ENCODE measurements at regions not wholly inside any gene's neighbourhood (a gene's known extent, or its start where the extent isn't known, plus 50 kb on each side); places are given as distances from the start of the nearest gene placed in this dataset.

GRCh38 chr13:40211586-40211968 lies 454.9 kb downstream of the FOXO1 start:
- H3K27me3 ChIP-seq (ENCODE audit: low read length) = no peaks in the 10 kb centered on the region
- TF ChIP-seq CTCF (IDR thresholded peaks at IDR 0.05; ENCODE audit: insufficient read depth, low read length, poor library complexity, severe bottlenecking) = no peak
- no peak for TF ChIP-seq EZH2phosphoT487 (conservative IDR thresholded peaks at IDR 0.05; ENCODE audit: low read length)
- H3K4me2 ChIP-seq (ENCODE audit: low read depth, low read length, poor library complexity, severe bottlenecking) = no peak overlapping the region
- no peaks in the 10 kb centered on the region for H3K79me2 ChIP-seq (ENCODE audit: insufficient read depth, low read length)
- H3K4me3 ChIP-seq (ENCODE audit: insufficient read depth, low read length, poor library complexity, severe bottlenecking) = no peak overlapping the region
- no peaks in the 10 kb centered on the region for H3K9me2 ChIP-seq (replicated peaks; ENCODE audit: insufficient read depth, low read length)
- no peak overlapping the region for H3K9ac ChIP-seq (ENCODE audit: low read length)
- H4K20me1 ChIP-seq (ENCODE audit: low read depth, low read length) = no peaks in the 10 kb centered on the region
- H3K9me3 ChIP-seq (ENCODE audit: insufficient read depth, low read length) = no peaks in the 10 kb centered on the region
- no peak overlapping the region for H2AFZ ChIP-seq (ENCODE audit: low read depth, low read length, severe bottlenecking)
- H3K27ac ChIP-seq (ENCODE audit: low read depth, low read length) = no peak overlapping the region
- no peaks in the 10 kb centered on the region for H3K36me3 ChIP-seq (ENCODE audit: low read length)
- H3F3A ChIP-seq (ENCODE audit: insufficient read depth) = no peaks in the 10 kb centered on the region

GRCh38 chr13:40213779-40214178 lies 452.7 kb downstream of the FOXO1 start:
- H3K36me3 ChIP-seq (ENCODE audit: low read length) = no peaks in the 10 kb centered on the region
- no peak overlapping the region for H3K9ac ChIP-seq (ENCODE audit: low read length)
- no peaks in the 10 kb centered on the region for H3K9me2 ChIP-seq (replicated peaks; ENCODE audit: insufficient read depth, low read length)
- H4K20me1 ChIP-seq (ENCODE audit: low read depth, low read length) = no peaks in the 10 kb centered on the region
- no peaks in the 10 kb centered on the region for H3K9me3 ChIP-seq (ENCODE audit: insufficient read depth, low read length)
- no peak overlapping the region for H3K27ac ChIP-seq (ENCODE audit: low read depth, low read length)
- H3K79me2 ChIP-seq (ENCODE audit: insufficient read depth, low read length) = no peaks in the 10 kb centered on the region
- no peaks in the 10 kb centered on the region for H3K27me3 ChIP-seq (ENCODE audit: low read length)
- no peak overlapping the region for H3K4me2 ChIP-seq (ENCODE audit: low read depth, low read length, poor library complexity, severe bottlenecking)
- TF ChIP-seq CTCF (IDR thresholded peaks at IDR 0.05; ENCODE audit: insufficient read depth, low read length, poor library complexity, severe bottlenecking) (no peak), EZH2phosphoT487 (conservative IDR thresholded peaks at IDR 0.05; ENCODE audit: low read length) (no peak)
- H3F3A ChIP-seq (ENCODE audit: insufficient read depth) = no peaks in the 10 kb centered on the region
- H2AFZ ChIP-seq (ENCODE audit: low read depth, low read length, severe bottlenecking) = no peak overlapping the region
- no peak overlapping the region for H3K4me3 ChIP-seq (ENCODE audit: insufficient read depth, low read length, poor library complexity, severe bottlenecking)

- H3K27me3 ChIP-seq (ENCODE audit: low read length) = no peaks in the 10 kb centered on the region
- H2AFZ ChIP-seq (ENCODE audit: low read depth, low read length, severe bottlenecking) = no peak overlapping the region
- no peaks in the 10 kb centered on the region for H3K9me2 ChIP-seq (replicated peaks; ENCODE audit: insufficient read depth, low read length)
- no peak overlapping the region for H3K27ac ChIP-seq (ENCODE audit: low read depth, low read length)
- H4K20me1 ChIP-seq (ENCODE audit: low read depth, low read length) = no peaks in the 10 kb centered on the region
- H3F3A ChIP-seq (ENCODE audit: insufficient read depth) = no peaks in the 10 kb centered on the region
- H3K4me3 ChIP-seq (ENCODE audit: insufficient read depth, low read length, poor library complexity, severe bottlenecking) = no peak overlapping the region
- H3K79me2 ChIP-seq (ENCODE audit: insufficient read depth, low read length) = no peaks in the 10 kb centered on the region
- no peak overlapping the region for H3K9ac ChIP-seq (ENCODE audit: low read length)
- no peak overlapping the region for H3K4me2 ChIP-seq (ENCODE audit: low read depth, low read length, poor library complexity, severe bottlenecking)
- no peaks in the 10 kb centered on the region for H3K36me3 ChIP-seq (ENCODE audit: low read length)
- TF ChIP-seq EZH2phosphoT487 (conservative IDR thresholded peaks at IDR 0.05; ENCODE audit: low read length) (no peak), CTCF (IDR thresholded peaks at IDR 0.05; ENCODE audit: insufficient read depth, low read length, poor library complexity, severe bottlenecking) (no peak)
- H3K9me3 ChIP-seq (ENCODE audit: insufficient read depth, low read length) = no peaks in the 10 kb centered on the region
These were observed 451.1 kb downstream of the FOXO1 start for GRCh38 chr13:40215311-40215710.

- no peak for TF ChIP-seq CTCF (IDR thresholded peaks at IDR 0.05; ENCODE audit: insufficient read depth, low read length, poor library complexity, severe bottlenecking)
- no peak for TF ChIP-seq EZH2phosphoT487 (conservative IDR thresholded peaks at IDR 0.05; ENCODE audit: low read length)
- H3F3A ChIP-seq (ENCODE audit: insufficient read depth) = no peaks in the 10 kb centered on the region
- no peak overlapping the region for H3K4me2 ChIP-seq (ENCODE audit: low read depth, low read length, poor library complexity, severe bottlenecking)
These were observed 450.7 kb downstream of the FOXO1 start for GRCh38 chr13:40215747-40216146.

More at GRCh38 chr13:40215747-40216146, 450.7 kb downstream of the FOXO1 start:
- H3K9me2 ChIP-seq (replicated peaks; ENCODE audit: insufficient read depth, low read length) = no peaks in the 10 kb centered on the region
- H3K27me3 ChIP-seq (ENCODE audit: low read length) = no peaks in the 10 kb centered on the region
- H3K36me3 ChIP-seq (ENCODE audit: low read length) = no peaks in the 10 kb centered on the region
- H3K9me3 ChIP-seq (ENCODE audit: insufficient read depth, low read length) = no peaks in the 10 kb centered on the region
- no peaks in the 10 kb centered on the region for H3K79me2 ChIP-seq (ENCODE audit: insufficient read depth, low read length)
- no peak overlapping the region for H3K9ac ChIP-seq (ENCODE audit: low read length)
- H2AFZ ChIP-seq (ENCODE audit: low read depth, low read length, severe bottlenecking) = no peak overlapping the region
- H3K4me3 ChIP-seq (ENCODE audit: insufficient read depth, low read length, poor library complexity, severe bottlenecking) = no peak overlapping the region
- no peak overlapping the region for H3K27ac ChIP-seq (ENCODE audit: low read depth, low read length)
- no peaks in the 10 kb centered on the region for H4K20me1 ChIP-seq (ENCODE audit: low read depth, low read length)

All from SU-DHL-6 (cell line).